GM19452 (cell line): ENCODE measurements at regions not wholly inside any gene's neighbourhood (a gene's known extent, or its start where the extent isn't known, plus 50 kb on each side); places are given as distances from the start of the nearest gene placed in this dataset.
A peak's percentile ranks its signal among the peaks of the same experiment; 100 is the strongest.

Source experiments
- ATAC-seq: cut with Tn5 transposase; IDR thresholded peaks from one replicate; pipeline ENCODE4 v1.9.1; 2021; ENCODE audit not compliant: unreplicated experiment

DNA sequence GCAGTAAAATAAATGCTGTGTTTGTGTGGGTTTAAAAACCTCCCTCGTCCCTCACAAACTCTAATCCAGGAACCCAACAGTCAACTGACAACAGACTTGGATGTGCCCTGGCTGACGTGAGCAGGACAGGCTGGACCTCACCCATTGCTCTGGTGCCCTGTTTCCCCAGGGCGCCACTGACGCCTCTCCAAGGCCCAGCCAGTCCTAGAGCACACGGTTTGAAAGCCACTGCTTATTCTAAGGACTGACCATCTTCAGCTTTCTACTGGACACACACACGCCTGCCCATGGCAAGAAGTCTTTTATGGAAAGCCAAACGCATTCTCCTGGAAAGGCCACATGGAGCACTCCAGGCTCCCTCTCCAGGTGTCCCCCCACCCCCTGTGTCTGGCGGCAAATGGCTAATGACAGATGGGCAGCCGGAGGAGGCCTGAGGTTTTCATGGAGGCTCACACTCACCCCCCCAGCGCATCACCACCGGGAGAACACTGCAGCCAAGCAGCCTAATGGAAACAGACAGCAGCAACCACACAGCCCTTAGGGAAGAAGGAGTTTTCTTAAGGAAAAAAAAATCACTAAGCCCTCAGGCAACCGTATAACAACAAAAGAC lies 319.2 kb downstream of the SOX9 start:
- ATAC-seq: no peak

DNA sequence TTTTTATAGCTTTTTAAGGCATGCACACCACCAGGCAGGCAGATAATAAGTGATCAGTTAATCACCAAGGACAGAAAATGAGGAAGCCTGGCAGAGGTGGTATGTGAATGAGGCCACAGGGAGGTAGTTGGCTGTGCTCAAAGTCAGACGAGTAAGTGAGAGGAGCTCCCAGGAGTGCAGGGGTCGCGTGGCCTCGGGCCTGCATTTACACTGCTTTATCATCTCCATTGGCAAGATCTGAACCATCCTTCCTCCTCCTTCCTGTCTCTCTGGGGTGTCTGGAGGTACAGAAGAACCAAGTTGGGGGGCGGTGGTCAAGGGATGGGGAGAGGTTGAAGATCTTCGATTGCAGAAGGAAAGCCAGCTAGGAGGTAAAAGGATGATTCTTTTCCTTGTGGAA lies 320.1 kb downstream of the SOX9 start:
- ATAC-seq: no peak

DNA sequence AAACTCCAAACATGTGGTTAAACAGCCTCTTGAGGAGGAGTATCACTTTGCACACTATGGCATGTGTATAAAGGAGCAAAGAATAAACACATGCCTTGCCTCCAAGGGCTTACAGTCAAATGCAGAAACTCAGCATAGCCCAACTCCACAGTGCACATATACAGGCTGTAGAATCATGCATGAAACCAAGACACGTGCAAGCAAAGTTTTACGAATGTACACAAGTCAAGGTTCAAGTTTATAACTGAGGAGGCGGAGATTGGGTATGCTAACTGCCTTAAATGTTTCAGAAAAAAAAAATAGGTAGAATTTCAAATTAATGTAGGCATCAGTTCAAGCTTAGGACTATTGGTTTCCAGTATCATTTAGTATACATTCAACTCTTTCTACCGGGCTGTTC lies 321.1 kb downstream of the SOX9 start:
- ATAC-seq: no peak

DNA sequence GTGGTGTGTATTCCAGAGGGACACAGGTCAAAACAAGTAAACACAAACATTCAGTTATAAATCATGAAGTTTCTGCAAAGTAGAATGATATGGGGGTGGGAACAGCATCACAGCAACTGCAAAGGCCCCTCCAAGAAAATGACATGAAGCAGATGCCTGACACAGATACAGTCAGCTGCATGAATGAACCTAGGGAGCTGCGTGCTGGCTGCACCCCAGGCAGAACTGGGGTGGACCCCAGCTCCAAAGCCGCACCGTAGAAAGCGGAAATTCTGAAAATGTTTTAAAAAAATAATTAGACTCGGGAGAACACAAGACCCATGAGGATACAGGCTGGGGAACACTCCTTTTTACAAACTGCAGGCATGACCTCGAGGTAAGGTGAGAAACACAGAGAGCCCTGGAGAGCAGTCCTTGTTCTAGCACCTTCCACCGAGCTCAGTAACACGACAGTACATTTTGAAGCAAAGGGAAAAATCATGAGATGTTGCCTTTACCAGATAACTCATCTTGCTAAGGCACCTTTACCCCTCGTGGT lies 323.8 kb downstream of the SOX9 start:
- no peak for ATAC-seq

DNA sequence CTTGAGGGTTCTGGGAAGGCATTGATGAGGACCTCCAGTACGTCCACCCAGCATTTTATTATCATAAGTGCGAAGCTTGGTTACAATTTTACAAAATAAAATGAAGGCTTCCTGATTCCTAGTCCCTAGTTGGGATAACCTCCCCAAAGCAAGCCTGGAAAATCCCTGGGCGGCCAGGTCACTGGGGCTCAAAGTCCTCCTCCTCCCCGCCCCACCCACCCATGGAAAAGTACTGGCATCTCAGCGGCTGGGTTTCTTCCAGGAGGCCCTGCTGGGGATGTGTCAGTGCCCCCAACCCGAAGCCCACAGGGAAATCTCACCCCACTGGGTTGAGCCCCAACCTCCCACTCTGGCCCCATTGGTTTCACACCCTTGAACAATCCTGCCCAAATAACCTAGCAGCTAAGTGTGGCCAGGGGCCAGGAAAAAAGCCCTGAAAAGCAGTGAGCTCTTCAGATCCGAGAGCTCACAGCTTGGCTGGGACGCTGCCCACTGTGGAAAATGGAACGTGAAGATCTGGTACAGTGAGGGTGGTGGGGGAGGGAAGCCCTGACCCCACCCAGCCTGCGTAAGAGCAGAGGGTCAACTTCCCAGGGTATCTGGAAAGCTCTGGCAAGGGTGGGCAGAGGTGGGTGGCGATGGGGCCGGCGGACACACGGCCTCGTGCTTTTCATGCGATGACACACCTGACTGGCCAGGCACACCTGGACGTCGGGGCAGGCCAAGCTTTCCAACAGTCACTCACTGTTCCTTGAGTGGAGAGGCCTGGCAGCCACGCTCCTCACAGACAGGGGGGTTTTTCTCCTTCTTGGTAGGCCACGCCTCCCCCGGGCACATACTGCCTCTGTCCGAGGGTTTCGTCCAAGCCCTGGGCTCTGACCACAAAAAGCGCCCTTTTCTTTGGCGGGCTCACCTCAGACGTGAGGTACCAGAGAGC lies 324.5 kb downstream of the SOX9 start:
- ATAC-seq: no peak

DNA sequence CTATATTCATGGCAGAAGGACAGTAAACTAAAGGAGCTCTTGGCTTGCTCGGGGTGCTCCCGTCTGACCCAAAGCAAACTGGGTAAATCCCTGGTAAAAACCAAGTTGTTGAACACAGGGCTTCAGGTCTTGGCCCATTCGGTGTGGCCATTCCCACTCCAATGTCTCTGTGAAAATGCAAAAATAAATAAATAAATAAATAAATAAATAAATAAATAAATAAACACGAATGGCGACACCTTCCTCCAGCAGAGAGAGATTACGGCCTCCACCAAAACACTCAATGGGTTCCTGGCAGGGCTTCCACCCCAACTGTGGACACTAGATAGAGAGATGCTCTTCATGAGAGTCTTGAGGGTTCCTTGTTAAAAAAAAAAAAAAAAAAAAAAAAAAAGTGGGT lies 325.3 kb downstream of the SOX9 start:
- no peak for ATAC-seq

DNA sequence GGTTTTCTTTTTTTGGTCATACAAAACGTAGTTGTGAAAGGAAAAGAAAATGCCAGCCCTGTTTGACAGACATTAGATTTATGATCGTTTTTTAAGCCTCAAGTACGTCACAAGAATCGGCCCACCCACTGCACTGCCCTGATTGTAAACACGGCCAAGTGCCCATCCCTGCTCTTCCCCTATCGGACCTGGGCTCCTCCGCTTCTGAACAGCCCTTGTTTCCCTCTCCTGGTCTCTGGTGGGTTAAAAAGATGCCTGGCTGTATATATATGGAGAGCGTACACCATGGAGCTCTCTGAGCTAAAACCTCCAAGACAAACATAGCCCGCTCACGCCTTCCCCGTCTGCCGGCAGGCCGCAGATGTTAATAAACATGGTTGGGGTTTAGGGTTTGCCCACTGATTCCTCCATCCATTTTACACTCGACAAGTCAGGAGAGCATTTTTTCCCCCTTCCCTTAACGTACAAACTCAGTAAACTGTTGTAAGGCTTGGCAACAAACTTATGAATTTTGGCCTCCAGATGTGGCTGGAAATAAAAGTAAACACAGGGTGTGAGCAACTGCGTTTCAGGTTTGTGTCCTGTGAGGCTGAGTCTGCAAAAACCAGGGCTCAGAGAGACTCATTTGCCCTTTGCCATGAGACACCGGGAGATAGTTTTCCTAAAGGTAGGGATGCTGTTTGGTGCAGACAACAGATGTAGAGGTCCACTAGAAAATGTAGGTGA lies 325.9 kb downstream of the SOX9 start:
- no peak for ATAC-seq

DNA sequence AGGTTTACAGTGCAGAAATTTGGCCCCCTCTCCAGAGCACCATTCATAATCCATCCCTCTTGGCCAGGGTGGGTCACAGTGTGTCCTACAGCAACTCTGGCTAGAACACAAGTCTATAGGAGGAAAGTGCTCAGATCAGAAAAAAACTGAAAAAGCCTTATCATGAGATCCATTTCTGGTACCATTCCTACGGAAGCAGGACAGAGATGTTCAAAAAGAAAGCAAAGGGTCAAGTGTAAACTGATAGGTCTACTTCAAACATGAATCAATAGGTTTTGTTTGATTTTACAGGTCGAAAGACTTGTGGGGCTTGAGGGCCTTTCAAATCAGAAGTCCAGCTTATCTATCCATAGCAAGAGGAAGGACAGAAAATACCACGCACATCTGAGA lies 326.4 kb downstream of the SOX9 start:
- no peak for ATAC-seq

DNA sequence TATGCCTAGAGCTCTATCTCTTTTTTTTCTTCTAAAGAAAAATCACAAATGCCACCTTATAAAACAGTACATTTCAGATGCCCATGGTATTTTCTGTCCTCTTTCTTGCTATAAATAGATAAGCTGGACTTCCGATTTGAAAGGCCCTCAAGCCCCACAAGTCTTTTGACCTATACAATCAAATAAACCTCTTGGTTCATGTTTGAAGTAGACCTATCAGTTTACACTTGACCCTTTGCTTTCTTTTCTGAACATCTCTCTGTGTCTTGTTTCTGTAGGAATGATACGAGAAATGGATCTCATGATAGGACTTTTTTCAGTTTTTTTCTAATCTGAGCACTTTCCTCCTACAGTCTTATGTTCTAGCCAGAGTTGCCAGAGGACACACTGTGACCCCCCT lies 327.2 kb downstream of the SOX9 start:
- no peak for ATAC-seq

DNA sequence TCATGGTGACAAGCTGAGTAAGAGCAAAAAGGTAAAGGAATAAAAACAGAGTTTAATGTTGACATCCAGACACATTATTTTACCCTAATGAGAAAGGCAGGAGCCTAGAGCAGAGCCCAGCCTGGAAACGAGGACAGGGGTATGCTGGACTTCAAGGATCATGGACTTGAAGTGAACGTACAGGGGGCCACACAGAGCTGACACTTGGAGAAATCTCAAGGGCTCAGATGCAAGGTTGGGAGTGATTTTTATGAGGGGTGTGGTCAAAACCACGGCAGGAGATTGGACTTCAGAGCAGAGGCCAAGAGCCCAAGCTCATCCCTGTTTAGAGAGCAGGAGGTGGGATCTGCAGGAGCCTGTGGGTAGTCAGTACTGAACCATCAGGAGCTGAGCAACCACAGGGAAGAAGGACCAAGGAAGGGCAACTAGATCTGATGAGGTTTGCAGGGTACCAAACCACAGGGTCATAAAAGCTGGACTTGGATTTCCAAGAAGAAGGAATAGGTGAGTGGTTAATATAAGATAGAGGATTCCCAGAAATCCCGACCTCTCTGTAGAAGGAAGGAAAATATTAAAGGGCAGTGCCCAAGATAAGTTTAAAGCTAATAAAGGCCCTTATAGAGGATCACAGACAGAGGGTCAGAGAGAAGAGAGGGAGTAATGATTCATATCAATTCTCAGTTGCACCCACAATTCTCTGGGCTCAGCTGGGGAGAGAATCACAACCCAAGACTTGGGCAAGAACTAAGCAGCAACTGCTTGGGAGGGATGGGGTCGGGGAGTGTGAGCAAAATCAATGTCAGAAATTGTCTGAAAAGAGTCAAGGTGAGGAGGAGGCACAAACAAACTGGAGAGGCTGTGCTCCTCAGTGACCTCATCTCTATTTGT lies 331.7 kb downstream of the SOX9 start:
- no peak for ATAC-seq

DNA sequence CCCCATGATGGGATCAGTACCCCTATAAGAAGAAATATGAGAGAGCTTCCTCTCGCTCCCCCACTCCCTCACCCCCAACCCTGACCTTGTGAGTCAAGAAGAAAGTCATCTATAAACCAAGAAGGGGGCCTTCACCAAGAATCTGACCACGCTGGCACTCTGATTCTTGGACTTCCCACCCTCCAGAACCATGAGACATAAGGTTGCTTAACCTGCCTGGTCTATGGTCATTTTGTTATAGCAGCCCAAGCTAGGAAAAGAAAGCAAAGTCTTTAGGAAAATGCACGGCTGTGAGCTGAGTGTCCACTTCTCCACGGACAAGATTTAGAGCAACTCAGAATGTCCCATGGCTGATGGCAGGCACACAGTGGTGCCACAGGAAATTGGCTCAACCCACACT lies 333.5 kb downstream of the SOX9 start:
- ATAC-seq: no peak

DNA sequence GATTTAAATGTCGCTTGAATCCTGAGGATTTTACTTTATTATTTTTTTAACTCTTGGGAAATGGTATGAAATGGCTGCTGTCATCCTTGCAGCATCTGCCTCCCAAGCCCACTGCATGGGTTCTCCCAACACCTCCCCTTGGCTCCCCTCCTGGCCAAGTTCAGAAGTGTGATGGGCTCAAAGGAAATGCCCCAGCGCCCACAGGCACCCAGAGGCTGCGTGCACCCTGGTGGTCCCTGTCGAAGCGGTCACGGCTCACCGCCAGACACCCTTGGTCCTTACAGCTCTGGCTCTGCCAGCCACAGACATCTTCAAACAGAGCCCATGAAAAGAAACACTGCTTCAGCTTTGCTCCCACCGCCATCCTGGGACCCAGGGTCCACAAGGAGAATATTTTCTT lies 334.7 kb downstream of the SOX9 start:
- ATAC-seq: no peak

DNA sequence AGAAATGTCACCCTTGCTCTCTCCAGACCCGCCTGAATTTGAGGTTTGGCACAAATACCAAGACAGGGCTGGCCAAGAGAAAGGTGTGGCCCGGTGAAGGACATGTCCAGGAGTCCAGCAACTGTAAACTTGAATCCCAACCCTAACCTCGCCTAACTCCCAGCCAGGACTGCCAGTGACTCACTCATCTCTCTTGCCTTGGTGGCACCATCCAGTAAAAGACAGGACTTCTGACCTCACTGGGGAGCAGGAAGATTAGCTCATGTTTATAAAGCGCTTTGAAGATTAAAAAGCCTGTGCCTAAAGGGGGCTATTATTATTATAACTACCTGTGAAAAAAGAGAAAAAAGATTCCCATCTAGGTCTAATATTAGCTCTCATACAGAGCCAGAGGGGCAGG lies 335.3 kb downstream of the SOX9 start:
- ATAC-seq: no peak

DNA sequence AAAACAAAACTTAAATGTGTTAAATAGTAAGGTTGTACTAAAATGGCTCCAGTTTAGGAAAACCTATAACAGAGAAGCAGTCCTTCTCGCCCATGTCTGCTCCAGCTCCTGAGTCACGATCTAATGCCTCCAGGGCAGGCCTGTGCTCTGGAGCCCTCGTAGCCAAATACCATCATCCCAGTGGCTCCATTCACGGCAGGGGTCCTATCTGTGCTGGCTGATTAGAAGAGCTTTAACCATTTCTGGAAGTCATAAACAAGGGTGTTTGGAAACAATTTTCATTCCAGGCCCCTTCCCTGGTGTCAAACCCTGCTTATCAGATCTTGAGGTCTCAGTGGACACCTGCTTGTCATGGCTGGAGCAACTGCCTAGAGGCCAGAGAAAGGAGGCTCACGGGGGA lies 336.9 kb downstream of the SOX9 start:
- ATAC-seq: no peak

DNA sequence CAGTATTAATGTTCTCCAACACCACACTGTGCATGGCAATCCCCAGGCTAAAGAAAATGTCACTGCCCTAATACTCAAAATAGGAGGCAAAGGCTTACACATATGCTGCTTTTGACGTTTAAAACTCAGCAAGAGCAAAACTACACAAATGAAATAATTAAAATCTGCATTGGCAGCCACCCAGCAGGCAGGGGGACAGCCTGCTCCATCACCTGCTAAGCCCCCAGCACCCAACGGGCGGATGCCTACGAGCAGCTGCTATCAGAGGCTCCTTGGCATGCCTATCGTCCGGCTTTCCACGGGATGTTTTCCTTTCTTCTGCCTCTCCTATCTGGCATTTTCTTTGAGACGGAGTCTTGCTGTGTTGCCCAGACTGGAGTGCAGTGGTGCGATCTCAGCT lies 337.5 kb downstream of the SOX9 start:
- ATAC-seq: no peak

DNA sequence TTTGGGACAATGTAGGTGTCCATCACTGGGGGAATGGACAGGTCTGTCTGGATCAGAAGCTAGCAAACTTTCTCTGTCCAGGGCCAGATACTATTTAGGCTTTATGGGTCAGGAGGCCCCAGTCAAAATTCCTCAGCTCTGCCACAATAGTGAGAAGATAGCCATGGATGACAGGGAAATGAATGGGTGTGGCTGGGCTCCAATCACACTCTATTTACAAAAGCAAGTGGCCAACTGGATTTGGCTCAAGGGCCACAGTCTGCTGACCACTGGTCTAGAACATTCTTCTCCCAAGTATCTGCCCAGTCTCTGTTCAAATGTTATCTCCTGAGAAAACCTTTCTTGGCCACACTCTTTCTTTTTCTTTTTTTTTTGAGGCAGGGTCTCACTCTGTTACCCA lies 339.9 kb downstream of the SOX9 start:
- no peak for ATAC-seq

DNA sequence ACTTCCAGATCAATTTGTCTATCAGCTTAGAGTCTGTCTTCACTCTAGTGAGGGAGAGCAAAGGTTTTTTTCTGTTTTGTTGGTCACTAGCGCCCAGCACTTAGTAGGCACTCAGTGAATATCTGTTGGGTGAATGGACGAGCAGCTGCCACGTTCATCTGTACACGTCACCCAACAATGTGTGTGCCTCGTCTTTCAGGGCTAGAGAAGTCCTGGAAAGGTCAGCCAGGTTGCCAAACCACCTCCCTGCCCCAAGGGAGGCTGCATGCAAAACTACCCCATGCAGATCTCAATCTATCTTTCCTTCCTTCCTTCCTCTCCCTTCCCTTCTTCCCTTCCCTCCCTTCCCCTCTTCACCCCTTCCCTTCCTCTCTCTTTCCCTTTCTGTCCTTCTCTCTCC lies 340.9 kb downstream of the SOX9 start:
- ATAC-seq: no peak

DNA sequence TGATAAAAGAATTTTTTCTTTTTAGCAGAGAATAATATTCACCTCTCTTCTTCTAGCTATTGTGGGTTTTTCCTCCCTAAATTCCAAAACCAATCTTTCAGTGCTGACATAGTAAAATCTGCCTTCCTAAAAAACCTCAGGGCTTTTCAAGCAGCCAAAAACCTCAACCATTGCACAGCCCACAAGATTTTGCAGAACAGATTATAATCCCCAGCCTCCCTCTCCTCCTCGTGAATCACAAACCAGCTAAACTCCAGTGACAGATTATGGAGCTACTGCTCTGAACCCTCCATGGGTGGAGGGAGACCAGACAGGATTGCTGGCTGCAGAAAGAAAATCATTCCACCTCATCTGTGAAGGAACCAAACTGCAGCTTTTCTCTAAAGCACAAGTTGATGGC lies 341.6 kb downstream of the SOX9 start:
- no peak for ATAC-seq

DNA sequence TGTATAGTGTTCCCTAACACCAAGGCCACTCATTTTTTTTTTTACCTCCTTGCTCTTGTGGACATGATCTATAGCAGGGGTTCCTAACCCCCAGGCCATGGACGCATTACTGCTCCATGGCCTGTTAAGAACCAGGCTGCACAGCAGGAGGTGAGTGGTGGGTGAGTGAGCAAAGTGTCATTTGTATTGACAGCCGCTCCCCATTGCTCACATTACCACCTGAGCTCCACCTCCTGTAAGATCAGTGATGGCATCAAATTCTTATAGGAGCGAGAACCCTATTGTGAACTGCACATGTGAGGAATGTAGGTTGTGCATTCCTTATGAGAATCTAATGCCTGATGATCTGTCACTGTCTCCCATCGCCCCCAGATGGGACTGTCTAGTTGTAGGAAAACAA lies 342.0 kb downstream of the SOX9 start:
- no peak for ATAC-seq

DNA sequence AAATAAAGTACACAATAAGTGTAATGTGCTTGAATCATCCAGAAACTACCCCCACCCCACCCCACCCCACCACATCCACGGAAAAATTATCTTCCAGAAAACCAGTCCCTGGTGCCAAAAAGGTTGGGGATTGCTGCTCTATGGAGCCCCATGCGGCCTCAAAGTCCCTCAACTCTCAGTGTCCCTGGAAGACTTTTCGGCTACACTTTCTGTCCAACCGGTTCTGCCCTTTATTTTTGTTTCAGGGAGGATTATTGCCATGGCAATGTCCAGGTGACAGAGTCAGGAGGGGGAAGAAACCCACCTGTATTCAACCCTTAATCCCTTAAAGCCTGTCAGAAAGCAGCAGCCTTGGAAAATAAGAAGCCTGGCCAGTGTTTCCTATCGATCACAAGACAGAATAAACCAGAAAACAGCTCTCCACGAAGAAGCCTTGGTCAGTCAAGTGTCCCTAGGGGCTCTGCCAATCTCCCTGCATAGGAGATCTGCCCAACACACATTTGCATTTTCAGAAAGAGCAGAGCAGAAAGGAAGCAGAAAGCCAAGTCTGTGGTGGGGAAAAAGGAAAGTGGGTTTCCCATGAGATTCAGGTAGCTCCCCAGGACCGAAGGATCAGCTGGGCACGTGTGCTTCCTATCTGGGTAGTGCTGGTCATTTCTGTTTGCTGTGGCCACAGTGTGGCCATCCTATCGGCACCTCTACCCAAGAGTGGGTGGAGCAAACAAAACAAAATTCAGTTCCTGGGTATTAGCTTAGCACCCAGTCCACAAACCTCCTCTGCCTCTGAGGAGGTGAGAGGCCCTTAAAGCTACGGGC lies 342.7 kb downstream of the SOX9 start:
- ATAC-seq: peak; percentile 36
